ENCODE measurements at regions not wholly inside any gene's neighbourhood (a gene's known extent, or its start where the extent isn't known, plus 50 kb on each side); places are given as distances from the start of the nearest gene placed in this dataset.
A peak's percentile ranks its signal among the peaks of the same experiment; 100 is the strongest.

DNA sequence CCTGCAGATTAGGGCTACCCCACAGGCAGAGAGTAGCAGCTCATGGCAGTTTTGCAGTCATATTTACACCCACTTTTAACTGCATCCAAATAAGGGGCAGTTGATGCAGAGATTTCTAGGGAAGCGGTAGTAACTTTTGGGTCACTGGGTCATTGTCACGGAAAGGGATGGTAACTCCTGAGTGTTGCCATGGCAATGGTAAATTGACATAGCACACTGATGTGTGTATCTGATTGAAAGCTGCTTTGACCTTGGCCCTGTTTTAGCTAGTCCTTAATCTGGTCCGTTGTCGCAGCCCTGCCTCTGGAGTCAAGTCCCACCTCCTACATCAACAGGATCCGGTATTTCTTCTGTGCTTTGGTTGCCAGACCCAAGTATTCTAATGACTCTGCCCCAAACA lies 199.1 kb upstream of the TCF21 start:
- ChIA-PET CTCF (ENCODE audit: low intra/inter-chr PET ratio, low total read pairs) (no interaction called here), POLR2A (no interaction called here)
- 14% methylated on average over 5 of the region's 5 CpGs for WGBS (ENCODE audit: low lambda C conversion rate)
- Histone ChIP-seq H3K79me2 (ENCODE audit: insufficient read depth, low read length) (no peaks in the 10 kb centered on the region), H3K4me2 (ENCODE audit: low read depth, low read length) (no peak overlapping the region), H3K27ac (ENCODE audit: extremely low read length, insufficient read depth, low read length) (no peak overlapping the region), H3K4me3 (replicated peaks in 1 of 3; ENCODE audit: insufficient read depth in 1 of 3, low read depth in 2 of 3, low read length in 3 of 3) (no peak overlapping the region), H3K9me3 (ENCODE audit: low read length) (no peaks in the 10 kb centered on the region), H4K20me1 (ENCODE audit: insufficient read depth, low read length) (no peaks in the 10 kb centered on the region), H3K9ac (ENCODE audit: insufficient read depth, low read depth, low read length) (no peak overlapping the region), H3K27me3 (ENCODE audit: control insufficient read depth in 1 of 2, insufficient read depth in 2 of 2, low read length in 2 of 2) (no peaks in the 10 kb centered on the region), H3K36me3 (replicated peaks in 1 of 2; ENCODE audit: control insufficient read depth in 1 of 2, insufficient read depth in 2 of 2, low read length in 2 of 2) (no peaks in the 10 kb centered on the region), H2AFZ (ENCODE audit: low read length) (no peak overlapping the region), H3K4me1 (ENCODE audit: insufficient read depth, low read length) (no peaks in the 10 kb centered on the region)
- BruUV-seq (replicated peaks): no TSS peak
- no peak for DNase-seq (ENCODE audit: low spot score)
- intact Hi-C loops (cut with micrococcal nuclease; ENCODE audit: unreplicated experiment): no loop called here
- TF ChIP-seq FOXM1 (CRISPR knock-in tag; IDR thresholded peaks at IDR 0.05) (no peak), RFX1 (IDR thresholded peaks at IDR 0.05) (peak; percentile 10; the same call in 1 of the 2 replicates)
- no peak for ATAC-seq
- FAIRE-seq: no peak
- in situ Hi-C loops (cut with HindIII; ENCODE audit: extremely low pct_ligation_motif_present, low pct_unique_long_range_greater_than_20kb): no loop called here

DNA sequence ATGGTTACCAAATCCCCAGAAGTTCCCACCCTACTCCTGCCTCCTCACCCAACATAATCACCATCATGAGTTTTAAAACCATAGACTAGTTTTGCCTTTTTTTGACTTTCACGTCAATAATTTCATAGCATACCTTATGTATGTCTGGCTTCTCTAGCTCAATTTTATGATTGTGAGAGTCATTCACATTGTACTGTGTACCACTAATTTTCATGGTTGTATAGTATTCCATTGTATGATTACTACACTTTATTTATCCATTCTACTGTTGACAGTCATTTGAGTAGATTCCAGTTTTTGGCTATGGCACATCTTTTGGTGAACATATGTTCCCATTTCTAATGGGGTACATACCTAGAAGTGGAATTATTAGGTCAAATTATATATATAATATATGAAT lies 195.3 kb upstream of the TCF21 start:
- Histone ChIP-seq H3K9ac (ENCODE audit: insufficient read depth, low read depth, low read length) (no peak overlapping the region), H3K4me2 (ENCODE audit: low read depth, low read length) (no peak overlapping the region), H4K20me1 (ENCODE audit: insufficient read depth, low read length) (no peaks in the 10 kb centered on the region), H3K9me3 (ENCODE audit: low read length) (no peaks in the 10 kb centered on the region), H3K4me3 (replicated peaks in 1 of 3; ENCODE audit: insufficient read depth in 1 of 3, low read depth in 2 of 3, low read length in 3 of 3) (no peak overlapping the region), H3K79me2 (ENCODE audit: insufficient read depth, low read length) (no peaks in the 10 kb centered on the region), H3K27me3 (ENCODE audit: control insufficient read depth in 1 of 2, insufficient read depth in 2 of 2, low read length in 2 of 2) (no peaks in the 10 kb centered on the region), H3K36me3 (replicated peaks in 1 of 2; ENCODE audit: control insufficient read depth in 1 of 2, insufficient read depth in 2 of 2, low read length in 2 of 2) (no peaks in the 10 kb centered on the region), H3K27ac (ENCODE audit: extremely low read length, insufficient read depth, low read length) (no peak overlapping the region), H2AFZ (ENCODE audit: low read length) (no peak overlapping the region), H3K4me1 (ENCODE audit: insufficient read depth, low read length) (no peaks in the 10 kb centered on the region)
- FAIRE-seq (no peak), DNase-seq (ENCODE audit: low spot score) (no peak), ATAC-seq (no peak)
- POLR2A ChIA-PET: no interaction called here
- intact Hi-C loops (cut with micrococcal nuclease; ENCODE audit: unreplicated experiment) (no loop called here), in situ Hi-C loops (cut with HindIII; ENCODE audit: extremely low pct_ligation_motif_present, low pct_unique_long_range_greater_than_20kb) (no loop called here)
- 92% methylated on average over 1 of the region's 1 CpG for WGBS (ENCODE audit: low lambda C conversion rate)
- BruUV-seq (replicated peaks): no TSS peak
- CTCF ChIA-PET (ENCODE audit: low intra/inter-chr PET ratio, low total read pairs): no interaction called here
- no peak for TF ChIP-seq THYN1 (CRISPR knock-in tag; IDR thresholded peaks at IDR 0.05; ENCODE audit: borderline replicate concordance, low read depth)
- TF ChIP-seq, protein P1, sequence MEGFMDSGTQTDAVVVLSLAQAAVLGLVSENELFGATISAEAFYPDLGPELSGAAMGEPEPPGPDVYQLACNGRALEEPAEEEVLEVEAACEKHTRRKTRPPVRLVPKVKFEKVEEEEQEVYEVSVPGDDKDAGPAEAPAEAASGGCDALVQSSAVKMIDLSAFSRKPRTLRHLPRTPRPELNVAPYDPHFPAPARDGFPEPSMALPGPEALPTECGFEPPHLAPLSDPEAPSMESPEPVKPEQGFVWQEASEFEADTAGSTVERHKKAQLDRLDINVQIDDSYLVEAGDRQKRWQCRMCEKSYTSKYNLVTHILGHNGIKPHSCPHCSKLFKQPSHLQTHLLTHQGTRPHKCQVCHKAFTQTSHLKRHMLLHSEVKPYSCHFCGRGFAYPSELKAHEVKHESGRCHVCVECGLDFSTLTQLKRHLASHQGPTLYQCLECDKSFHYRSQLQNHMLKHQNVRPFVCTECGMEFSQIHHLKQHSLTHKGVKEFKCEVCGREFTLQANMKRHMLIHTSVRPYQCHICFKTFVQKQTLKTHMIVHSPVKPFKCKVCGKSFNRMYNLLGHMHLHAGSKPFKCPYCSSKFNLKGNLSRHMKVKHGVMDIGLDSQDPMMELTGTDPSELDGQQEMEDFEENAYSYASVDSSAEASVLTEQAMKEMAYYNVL (CRISPR knock-in tag; IDR thresholded peaks at IDR 0.05; ENCODE audit: borderline replicate concordance): no peak
- TF ChIP-seq, protein P2, sequence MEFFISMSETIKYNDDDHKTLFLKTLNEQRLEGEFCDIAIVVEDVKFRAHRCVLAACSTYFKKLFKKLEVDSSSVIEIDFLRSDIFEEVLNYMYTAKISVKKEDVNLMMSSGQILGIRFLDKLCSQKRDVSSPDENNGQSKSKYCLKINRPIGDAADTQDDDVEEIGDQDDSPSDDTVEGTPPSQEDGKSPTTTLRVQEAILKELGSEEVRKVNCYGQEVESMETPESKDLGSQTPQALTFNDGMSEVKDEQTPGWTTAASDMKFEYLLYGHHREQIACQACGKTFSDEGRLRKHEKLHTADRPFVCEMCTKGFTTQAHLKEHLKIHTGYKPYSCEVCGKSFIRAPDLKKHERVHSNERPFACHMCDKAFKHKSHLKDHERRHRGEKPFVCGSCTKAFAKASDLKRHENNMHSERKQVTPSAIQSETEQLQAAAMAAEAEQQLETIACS (CRISPR knock-in tag; IDR thresholded peaks at IDR 0.05): no peak
- TF ChIP-seq ZBTB21 (CRISPR knock-in tag; IDR thresholded peaks at IDR 0.05): no peak
- TF ChIP-seq ZNF7 (CRISPR knock-in tag; IDR thresholded peaks at IDR 0.05): no peak
- no peak for TF ChIP-seq ATRX (CRISPR knock-in tag; IDR thresholded peaks at IDR 0.05; ENCODE audit: borderline replicate concordance)
- TF ChIP-seq, protein P3, sequence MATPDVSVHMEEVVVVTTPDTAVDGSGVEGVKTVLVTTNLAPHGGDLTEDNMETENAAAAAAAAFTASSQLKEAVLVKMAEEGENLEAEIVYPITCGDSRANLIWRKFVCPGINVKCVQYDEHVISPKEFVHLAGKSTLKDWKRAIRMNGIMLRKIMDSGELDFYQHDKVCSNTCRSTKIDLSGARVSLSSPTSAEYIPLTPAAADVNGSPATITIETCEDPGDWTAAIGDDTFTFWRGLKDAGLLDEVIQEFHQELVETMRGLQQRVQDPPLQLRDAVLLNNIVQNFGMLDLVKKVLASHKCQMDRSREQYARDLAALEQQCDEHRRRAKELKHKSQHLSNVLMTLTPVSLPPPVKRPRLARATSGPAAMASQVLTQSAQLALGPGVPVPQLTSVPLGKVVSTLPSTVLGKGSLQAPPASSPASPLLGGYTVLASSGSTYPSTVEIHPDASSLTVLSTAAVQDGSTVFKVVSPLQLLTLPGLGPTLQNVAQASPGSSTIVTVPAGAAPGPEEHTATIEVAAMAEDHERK (CRISPR knock-in tag; IDR thresholded peaks at IDR 0.05; ENCODE audit: low read depth): no peak
- TF ChIP-seq, protein P4, sequence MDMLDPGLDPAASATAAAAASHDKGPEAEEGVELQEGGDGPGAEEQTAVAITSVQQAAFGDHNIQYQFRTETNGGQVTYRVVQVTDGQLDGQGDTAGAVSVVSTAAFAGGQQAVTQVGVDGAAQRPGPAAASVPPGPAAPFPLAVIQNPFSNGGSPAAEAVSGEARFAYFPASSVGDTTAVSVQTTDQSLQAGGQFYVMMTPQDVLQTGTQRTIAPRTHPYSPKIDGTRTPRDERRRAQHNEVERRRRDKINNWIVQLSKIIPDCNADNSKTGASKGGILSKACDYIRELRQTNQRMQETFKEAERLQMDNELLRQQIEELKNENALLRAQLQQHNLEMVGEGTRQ (IDR thresholded peaks at IDR 0.05; ENCODE audit: low read depth, low read length): no peak
- TF ChIP-seq, protein P4 (CRISPR knock-in tag; IDR thresholded peaks at IDR 0.05; ENCODE audit: borderline replicate concordance): no peak
- TF ChIP-seq POLR2AphosphoS5 (IDR thresholded peaks at IDR 0.05; ENCODE audit: low read depth, low read length): no peak
